MM.1S (cell line): ENCODE measurements at regions not wholly inside any gene's neighbourhood (a gene's known extent, or its start where the extent isn't known, plus 50 kb on each side); places are given as distances from the start of the nearest gene placed in this dataset.

Source experiments
- DNase-seq: peaks from one replicate; pipeline ENCODE4 v3.0.0-alpha.2; 2015
- H2AFZ ChIP-seq: fragments of 300-600 bp; sonication (generic); 2 replicates; pipeline ENCODE4 v1.6.0; 2016; ENCODE audit warnings: antibody characterized with exemption, low read length
- H3F3A ChIP-seq: fragments of 300-600 bp; sonication (generic); 2 replicates; pipeline ENCODE4 v1.6.1; 2016; ENCODE audit warnings: mild to moderate bottlenecking, antibody characterized with exemption, low read length, moderate library complexity, mixed read lengths; ENCODE audit not compliant: insufficient read depth
- H3K27ac ChIP-seq: fragments of 300-600 bp; sonication (generic); 2 replicates; pipeline ENCODE4 v1.5.1; 2016; ENCODE audit warnings: mild to moderate bottlenecking, low read length
- H3K27me3 ChIP-seq: fragments of 300-600 bp; sonication (generic); replicated peaks from 2 replicates; pipeline ENCODE4 v1.6.0; 2016; ENCODE audit warnings: low read length; ENCODE audit not compliant: insufficient read depth
- H3K36me3 ChIP-seq: fragments of 300-600 bp; sonication (generic); replicated peaks from 2 replicates; pipeline ENCODE4 v1.6.1; 2016; ENCODE audit warnings: mild to moderate bottlenecking, low read length, mixed read lengths; ENCODE audit not compliant: insufficient read depth
- H3K4me1 ChIP-seq: fragments of 300-600 bp; sonication (generic); 2 replicates; pipeline ENCODE4 v1.6.1; 2016; ENCODE audit warnings: low read length, mixed read lengths
- H3K4me2 ChIP-seq: fragments of 300-600 bp; sonication (generic); 2 replicates; pipeline ENCODE4 v1.6.0; 2016; ENCODE audit warnings: low read depth, low read length
- H3K4me3 ChIP-seq: fragments of 300-600 bp; sonication (generic); 2 replicates; pipeline ENCODE4 v1.5.1; 2016; ENCODE audit warnings: low read length, mixed read lengths
- H3K79me2 ChIP-seq: fragments of 300-600 bp; sonication (generic); 2 replicates; pipeline ENCODE4 v1.6.1; 2016; ENCODE audit warnings: mixed run types, low read length, mixed read lengths
- H3K9ac ChIP-seq: fragments of 300-600 bp; sonication (generic); 2 replicates; pipeline ENCODE4 v1.6.1; 2016; ENCODE audit warnings: low read length, mixed read lengths
- H3K9me2 ChIP-seq: fragments of 300-600 bp; sonication (generic); replicated peaks from 2 replicates; pipeline ENCODE4 v1.6.1; 2016; ENCODE audit warnings: mild to moderate bottlenecking, low read length, mixed read lengths; ENCODE audit not compliant: insufficient read depth
- H3K9me3 ChIP-seq: fragments of 300-600 bp; sonication (generic); replicated peaks from 2 replicates; pipeline ENCODE4 v1.6.1; 2016; ENCODE audit warnings: mild to moderate bottlenecking, low read length, mixed read lengths; ENCODE audit not compliant: insufficient read depth
- H4K20me1 ChIP-seq: fragments of 300-600 bp; sonication (generic); 2 replicates; pipeline ENCODE4 v1.6.1; 2016; ENCODE audit warnings: mild to moderate bottlenecking, low read length, moderate library complexity, mixed read lengths; ENCODE audit not compliant: insufficient read depth
- CTCF ChIP-seq: fragments of 300-600 bp; sonication (generic); IDR thresholded peaks from 2 replicates; pipeline ENCODE4 v1.5.1; 2016; ENCODE audit warnings: antibody characterized with exemption, low read length, mixed read lengths
- EZH2 ChIP-seq: fragments of 300-600 bp; sonication (generic); optimal IDR thresholded peaks from 2 replicates; pipeline ENCODE3; 2017; ENCODE audit warnings: low read depth, mild to moderate bottlenecking, antibody characterized with exemption, low read length, mixed read lengths
- EZH2phosphoT487 ChIP-seq: fragments of 300-600 bp; sonication (generic); IDR thresholded peaks from 2 replicates; pipeline ENCODE4 v1.6.1; 2018; ENCODE audit warnings: antibody characterized with exemption, low read length

DNA sequence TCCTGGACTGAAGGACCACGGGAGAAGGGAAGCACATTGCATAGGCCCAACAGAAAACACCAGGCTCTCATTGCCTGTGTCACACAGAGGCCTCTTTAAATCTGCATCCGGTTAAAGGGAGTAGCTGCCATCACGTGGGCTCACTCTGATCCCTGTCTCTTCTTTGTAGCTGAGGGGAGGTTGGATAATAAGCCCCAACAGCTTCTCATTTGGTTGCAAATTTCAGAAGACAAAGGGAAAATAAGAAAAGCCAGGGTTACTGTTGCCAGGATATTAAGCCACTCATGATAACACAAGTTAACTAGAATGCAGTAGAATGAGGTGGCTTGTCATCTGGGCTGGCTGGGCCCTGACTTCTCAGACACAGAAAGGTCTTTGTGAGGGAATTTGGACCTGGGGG lies 325.1 kb upstream of the ERCC4 start:
- Histone ChIP-seq H3K4me1 (no peaks in the 10 kb centered on the region), H3K9ac (no peak overlapping the region), H3K27me3 (no peaks in the 10 kb centered on the region), H3K79me2 (no peaks in the 10 kb centered on the region), H3K4me3 (no peak overlapping the region), H3K4me2 (no peak overlapping the region), H3K36me3 (no peaks in the 10 kb centered on the region), H3K27ac (no peak overlapping the region), H4K20me1 (no peaks in the 10 kb centered on the region), H3F3A (no peaks in the 10 kb centered on the region), H3K9me2 (no peaks in the 10 kb centered on the region), H3K9me3 (no peaks in the 10 kb centered on the region), H2AFZ (no peak overlapping the region)
- DNase-seq: no peak
- TF ChIP-seq CTCF (no peak), EZH2 (no peak), EZH2phosphoT487 (no peak)

DNA sequence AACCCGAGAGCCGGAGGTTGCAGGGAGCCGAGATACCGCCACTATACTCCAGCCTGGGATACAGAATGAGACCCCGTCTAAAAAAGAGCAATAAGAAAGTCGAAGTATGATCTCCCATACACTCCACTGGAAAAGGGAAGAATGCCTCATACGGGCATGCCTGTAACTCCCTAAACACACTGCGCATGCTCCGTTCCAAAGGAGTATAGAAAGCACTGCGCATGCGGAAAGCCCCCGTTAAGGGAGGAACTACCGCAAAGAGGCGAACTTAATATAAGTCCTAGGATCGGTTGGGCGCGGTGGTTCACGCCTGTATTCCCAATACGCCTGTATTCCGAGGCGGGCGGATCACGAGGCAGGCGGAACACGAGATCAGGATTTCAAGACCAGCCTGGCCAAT lies 313.1 kb upstream of the ERCC4 start:
- H3K36me3 ChIP-seq: no peaks in the 10 kb centered on the region
- no peaks in the 10 kb centered on the region for H3K9me2 ChIP-seq
- no peaks in the 10 kb centered on the region for H3K9me3 ChIP-seq
- no peak overlapping the region for H3K4me2 ChIP-seq
- H4K20me1 ChIP-seq: no peaks in the 10 kb centered on the region
- H3K4me3 ChIP-seq: no peak overlapping the region
- no peaks in the 10 kb centered on the region for H3K4me1 ChIP-seq
- H3F3A ChIP-seq: no peaks in the 10 kb centered on the region
- TF ChIP-seq CTCF (no peak), EZH2phosphoT487 (no peak), EZH2 (no peak)
- no peak overlapping the region for H3K27ac ChIP-seq
- no peak for DNase-seq
- H3K9ac ChIP-seq: no peak overlapping the region
- H2AFZ ChIP-seq: no peak overlapping the region
- no peaks in the 10 kb centered on the region for H3K79me2 ChIP-seq
- no peaks in the 10 kb centered on the region for H3K27me3 ChIP-seq

GRCh38 chr16:13607289-13607688 lies 312.7 kb upstream of the ERCC4 start:
- Histone ChIP-seq H3K9ac (no peak overlapping the region), H3K4me3 (no peak overlapping the region), H3K9me2 (no peaks in the 10 kb centered on the region), H3K27me3 (no peaks in the 10 kb centered on the region), H3K36me3 (no peaks in the 10 kb centered on the region), H3K79me2 (no peaks in the 10 kb centered on the region), H4K20me1 (no peaks in the 10 kb centered on the region), H3K9me3 (no peaks in the 10 kb centered on the region), H3F3A (no peaks in the 10 kb centered on the region), H3K27ac (no peak overlapping the region), H2AFZ (no peak overlapping the region), H3K4me1 (no peaks in the 10 kb centered on the region), H3K4me2 (no peak overlapping the region)
- no peak for TF ChIP-seq EZH2phosphoT487
- no peak for TF ChIP-seq EZH2
- TF ChIP-seq CTCF: no peak
- DNase-seq: no peak
